Heart left ventricle (tissue), 16 donors: ENCODE measurements at regions not wholly inside any gene's neighbourhood (a gene's known extent, or its start where the extent isn't known, plus 50 kb on each side); places are given as distances from the start of the nearest gene placed in this dataset.
"Not testable (repeated sequence)": the region's sequence is repeated elsewhere in the genome, so short reads cannot be mapped to it uniquely, and the experiment has no call there.

Experiments used
- ATAC-seq, 4 donors: fragments of 200-7000 bp; cut with Tn5 transposase; one replicate each; pipeline ENCODE4 v1.9.1; 2020 to 2022; ENCODE audit warnings: moderate library complexity in 4 of 4, mild to moderate bottlenecking in 3 of 4, moderate number of reproducible peaks in 1 of 4
- DNase-seq, 5 donors: peaks; one replicate each; pipeline ENCODE4 v3.0.0-alpha.2; 2020
- H3K27ac ChIP-seq, 12 donors: fragments of 200-600 bp; sonication (generic) in 4 of 12; one replicate each; pipeline versions ENCODE4 v1.5.0 to v1.8.0; 2016 to 2022; ENCODE audit warnings: mild to moderate bottlenecking in 2 of 12
- H3K27me3 ChIP-seq, 9 donors: fragments of 200-600 bp; sonication (generic) in 2 of 9; one replicate each; pipeline versions ENCODE4 v1.5.1 to v1.8.0; 2016 to 2022; ENCODE audit warnings: mild to moderate bottlenecking in 3 of 9
- H3K36me3 ChIP-seq, 9 donors: fragments of 200-600 bp; sonication (generic) in 2 of 9; one replicate each; pipeline versions ENCODE4 v1.5.0 to v1.8.0; 2018 to 2022; ENCODE audit warnings: mild to moderate bottlenecking in 2 of 9
- H3K4me1 ChIP-seq, 12 donors: fragments of 200-600 bp; sonication (generic) in 4 of 12; one replicate each; pipeline versions ENCODE4 v1.5.0 to v1.8.0; 2016 to 2022; ENCODE audit warnings: mild to moderate bottlenecking in 3 of 12
- H3K4me3 ChIP-seq, 12 donors: fragments of 200-600 bp; sonication (generic) in 4 of 12; one replicate each; pipeline versions ENCODE4 v1.5.0 to v1.8.0; 2017 to 2022; ENCODE audit warnings: mild to moderate bottlenecking in 9 of 12, moderate library complexity in 4 of 12
- H3K9me3 ChIP-seq, 12 donors: fragments of 200-600 bp; sonication (generic) in 4 of 12; one replicate each; pipeline versions ENCODE4 v1.5.0 to v1.8.0; 2016 to 2022; ENCODE audit warnings: mild to moderate bottlenecking in 1 of 12
- CTCF ChIP-seq, 12 donors: fragments of 200-600 bp; sonication (generic) in 4 of 12; IDR thresholded peaks; one replicate each; pipeline versions ENCODE4 v1.5.0 to v1.8.0; 2018 to 2022; ENCODE audit warnings: antibody characterized with exemption in 12 of 12, mild to moderate bottlenecking in 5 of 12
- POLR2A ChIP-seq, 2 donors: fragments of 450-650 bp; IDR thresholded peaks; one replicate each; pipeline ENCODE4 v1.6.1; 2017; ENCODE audit warnings: antibody characterized with exemption in 2 of 2, mild to moderate bottlenecking in 2 of 2, moderate library complexity in 2 of 2
- WGBS, 4 donors: extraction: QIAGEN DNeasy Blood & Tissue Kit in 2 of 4; methylation state at CpG; one replicate each; pipeline versions ENCODE4 v1.1.5 to v1.1.7; 2013 to 2018; 5-methylcytosine and 5-hydroxymethylcytosine counted together
- intact Hi-C, 10 donors: fragments of 100-400 bp; cut with DNase I; formaldehyde crosslinking; loops; one replicate each; pipeline versions ENCODE4 v1.11.1 to v1.14.2; 2022
- donor health status: ischemic (EF 13 %, LVEDD 7.1; RV severe dilation, severe dysfunction).
- donor health status: healthy with polysubstance abuse.
- donor health status: DM: no; HTN: yes; CAD: no.
- donor health status: DM: no; HTN: no; CAD: no.
- donor health status: ischemic (EF 25% LVEDD 6.9; RV normal size, moderate dysfunction).
- donor health status: ischemic (EF 25% LVEDD 5.7; RV mildly dilated, moderate dysfunction).
- donor health status: healthy.
- donor health status: DM: yes; HTN: yes; CAD: no.
- donor health status: ischemic (EF 35%, LVEDD 5.7; RV mildly dilated, moderate dysfunction).
- donor health status: nonischemic (EF 11% LVEDD 7.7; RV severe dilation, severe dysfunction).
- donor health status: DM: yes; HTN: yes; CAD: no.
- donor health status: PGD.
- donor health status: ischemic (EF 29% LVEDD 5.4; RV normal size, mild dysfunction).
- donor health status: nonischemic (EF 23%, LVEDD 6.1; RV moderate dilation, normal function).

GRCh38 chr10:21130108-21130507 is 233.0 kb upstream of the NEBL start:
- H3K27me3 ChIP-seq, result no peaks in the 10 kb centered on the region
- DNase-seq (no peak), ATAC-seq (no peak)
- no peak for TF ChIP-seq CTCF (IDR thresholded peaks at IDR 0.05)
- no peak for TF ChIP-seq POLR2A (IDR thresholded peaks at IDR 0.05)
- intact Hi-C loops, result no loop called here
- H3K27ac ChIP-seq, result no peak overlapping the region
- peaks cover 0 to 2% (median 0%) of the 10 kb centered on the region in 12 donors for H3K4me1 ChIP-seq
- no peaks in the 10 kb centered on the region for H3K36me3 ChIP-seq
- peaks cover 0 to 5% (median 0%) of the 10 kb centered on the region in 12 donors for H3K9me3 ChIP-seq
- H3K4me3 ChIP-seq, result no peak overlapping the region

- H3K27me3 ChIP-seq, result no peaks in the 10 kb centered on the region
- WGBS, 4 donors, result 76 to 81% (median 78%) methylated on average over 10 of the region's 10 CpGs
- no peak overlapping the region for H3K27ac ChIP-seq
- H3K36me3 ChIP-seq, result no peaks in the 10 kb centered on the region
- TF ChIP-seq POLR2A (IDR thresholded peaks at IDR 0.05), result no peak
- TF ChIP-seq CTCF (IDR thresholded peaks at IDR 0.05), result no peak
- DNase-seq (no peak), ATAC-seq (no peak)
- H3K4me3 ChIP-seq, result no peak overlapping the region
- H3K9me3 ChIP-seq, result peaks cover 0 to 5% (median 0%) of the 10 kb centered on the region in 12 donors
- H3K4me1 ChIP-seq, result no peaks in the 10 kb centered on the region
- intact Hi-C loops, result no loop called here
These were observed 228.5 kb upstream of the NEBL start for GRCh38 chr10:21125471-21126228.

- DNase-seq, result no peak
- no peak for TF ChIP-seq CTCF (IDR thresholded peaks at IDR 0.05)
- no peak for TF ChIP-seq POLR2A (IDR thresholded peaks at IDR 0.05)
These were observed 225.8 kb upstream of the NEBL start for GRCh38 chr10:21122907-21123306.

GRCh38 chr10:21121822-21122221 is 224.7 kb upstream of the NEBL start:
- ATAC-seq, H3K4me1 ChIP-seq, H3K36me3 ChIP-seq, H3K4me3 ChIP-seq, H3K9me3 ChIP-seq, intact Hi-C loops, H3K27me3 ChIP-seq, H3K27ac ChIP-seq, DNase-seq: not testable (repeated sequence)
- 87 to 99% (median 89%) methylated on average over 3 of the region's 3 CpGs for WGBS, 4 donors

More at GRCh38 chr10:21122907-21123306, 225.8 kb upstream of the NEBL start:
- Histone ChIP-seq H3K4me3 (no peak overlapping the region), H3K27me3 (no peaks in the 10 kb centered on the region), H3K27ac (no peak overlapping the region), H3K9me3 (peaks cover 0 to 5% (median 0%) of the 10 kb centered on the region in 12 donors), H3K36me3 (no peaks in the 10 kb centered on the region), H3K4me1 (no peaks in the 10 kb centered on the region)
- intact Hi-C loops, result no loop called here
- no peak for ATAC-seq

GRCh38 chr10:21114683-21115082 is 217.6 kb upstream of the NEBL start:
- TF ChIP-seq CTCF (IDR thresholded peaks at IDR 0.05) (no peak), POLR2A (IDR thresholded peaks at IDR 0.05) (no peak)
- 77 to 94% (median 86%) methylated on average over 4 of the region's 4 CpGs for WGBS, 4 donors
- Histone ChIP-seq H3K4me3 (no peak overlapping the region), H3K4me1 (no peaks in the 10 kb centered on the region), H3K9me3 (peaks cover 0 to 19% (median 0%) of the 10 kb centered on the region in 12 donors), H3K27ac (no peak overlapping the region), H3K36me3 (no peaks in the 10 kb centered on the region), H3K27me3 (no peaks in the 10 kb centered on the region)
- intact Hi-C loops, result no loop called here
- no peak for DNase-seq
- no peak for ATAC-seq
